ENCODE measurements at regions not wholly inside any gene's neighbourhood (a gene's known extent, or its start where the extent isn't known, plus 50 kb on each side); places are given as distances from the start of the nearest gene placed in this dataset.

- TF ChIP-seq POLR2A (IDR thresholded peaks at IDR 0.05) (no peak), POLR2AphosphoS5 (IDR thresholded peaks at IDR 0.05) (no peak), CTCF (IDR thresholded peaks at IDR 0.05) (no peak), EP300 (IDR thresholded peaks at IDR 0.05) (no peak)
Observed at GRCh38 chr5:88081877-88082276, 186.8 kb downstream of the TMEM161B start.

Measured in sigmoid colon (tissue), 4 donors.